ENCODE measurements at regions not wholly inside any gene's neighbourhood (a gene's known extent, or its start where the extent isn't known, plus 50 kb on each side); places are given as distances from the start of the nearest gene placed in this dataset.

- TF ChIP-seq CTCF (IDR thresholded peaks at IDR 0.05 in 2 of 3, conservative IDR thresholded peaks at IDR 0.05 in 1 of 3; ENCODE audit: control insufficient read depth in 2 of 3, extremely low read depth in 1 of 3, insufficient read depth in 1 of 3, low read depth in 3 of 3, low read length in 3 of 3) (no peak), NR2C2 (IDR thresholded peaks at IDR 0.05; ENCODE audit: borderline replicate concordance, control insufficient read depth, insufficient read length, low read depth) (no peak), CBX5 (IDR thresholded peaks at IDR 0.05; ENCODE audit: low read depth) (no peak), NRF1 (conservative IDR thresholded peaks at IDR 0.05; ENCODE audit: low read depth, low read length) (no peak), TARDBP (IDR thresholded peaks at IDR 0.05; ENCODE audit: borderline replicate concordance) (no peak), E4F1 (IDR thresholded peaks at IDR 0.05; ENCODE audit: borderline replicate concordance, partially characterized antibody) (no peak), IRF4 (IDR thresholded peaks at IDR 0.05; ENCODE audit: low read depth, low read length) (no peak)
These were observed 959.4 kb downstream of the JRKL start (continued) for GRCh38 chr11:97349201-97349600.

- ChIA-PET RAD21 (ENCODE audit: unreplicated experiment) (no interaction called here), POLR2A (no interaction called here), CTCF (no interaction called here), SMC1A (ENCODE audit: uncharacterized antibody, unreplicated experiment) (no interaction called here)
- BruUV-seq (replicated peaks), result no TSS peak
- Histone ChIP-seq H3K27me3 (replicated peaks in 1 of 2; ENCODE audit: control insufficient read depth in 2 of 2, insufficient read depth in 2 of 2, low read length in 1 of 2) (no peaks in the 10 kb centered on the region), H3K9ac (ENCODE audit: control insufficient read depth, insufficient read depth, low read length) (no peak overlapping the region), H3K4me3 (no peak overlapping the region), H3K4me2 (ENCODE audit: control insufficient read depth, insufficient read depth) (no peak overlapping the region), H3K27ac (ENCODE audit: control insufficient read depth, insufficient read depth) (no peak overlapping the region), H4K20me1 (ENCODE audit: control insufficient read depth, insufficient read depth) (no peaks in the 10 kb centered on the region), H3K4me1 (ENCODE audit: control insufficient read depth, insufficient read depth, low read length) (no peaks in the 10 kb centered on the region), H3K79me2 (ENCODE audit: control insufficient read depth, insufficient read depth, low read length) (no peaks in the 10 kb centered on the region), H2AFZ (ENCODE audit: control insufficient read depth, low read depth, low read length) (no peak overlapping the region), H3K36me3 (ENCODE audit: control insufficient read depth in 2 of 2, insufficient read depth in 2 of 2, low read length in 1 of 2) (no peaks in the 10 kb centered on the region), H3K9me3 (replicated peaks; ENCODE audit: control insufficient read depth, insufficient read depth, low read length) (no peaks in the 10 kb centered on the region)
- no peak for FAIRE-seq
- no peak for DNase-seq (ENCODE audit: low read depth, low spot score)
- WGBS (ENCODE audit: insufficient coverage, insufficient replicate concordance, low lambda C conversion rate, missing lambda C conversion rate), result 3% methylated on average over 2 of the region's 2 CpGs
- ATAC-seq, result no peak
- in situ Hi-C loops (cut with MboI) (no loop called here), intact Hi-C loops (cut with micrococcal nuclease; ENCODE audit: unreplicated experiment) (no loop called here)
- TF ChIP-seq ZSCAN29 (IDR thresholded peaks at IDR 0.05), result no peak
- TF ChIP-seq RB1 (IDR thresholded peaks at IDR 0.05; ENCODE audit: borderline replicate concordance), result no peak
- TF ChIP-seq ZNF384 (IDR thresholded peaks at IDR 0.05; ENCODE audit: borderline replicate concordance, low read depth, low read length), result no peak
- TF ChIP-seq NRF1 (conservative IDR thresholded peaks at IDR 0.05; ENCODE audit: low read depth, low read length), result no peak
- no peak for TF ChIP-seq BCL11A (IDR thresholded peaks at IDR 0.05; ENCODE audit: low read depth, low read length)
- no peak for TF ChIP-seq CEBPZ (IDR thresholded peaks at IDR 0.05; ENCODE audit: low read depth, low read length)
These were observed 962.1 kb downstream of the JRKL start for GRCh38 chr11:97351939-97352338.

Measured in GM12878 (cell line).